IMR-90 (cell line): ENCODE measurements at regions not wholly inside any gene's neighbourhood (a gene's known extent, or its start where the extent isn't known, plus 50 kb on each side); places are given as distances from the start of the nearest gene placed in this dataset.
A peak's percentile ranks its signal among the peaks of the same experiment; 100 is the strongest.

Experiments used
- ATAC-seq: fragments of 200-7000 bp; cut with Tn5 transposase; 2 replicates; pipeline ENCODE4 v1.9.1; 2020; ENCODE audit warnings: low read depth, mild to moderate bottlenecking, moderate library complexity
- BruUV-seq: library from RNA; stranded (reverse); fragments of 400-500 nt; replicated peaks from 2 replicates; lab custom pipeline; 2021; lab: Mats Ljungman, UMichigan
- CTCF ChIA-PET: fragments of 300-600 bp; formaldehyde crosslinking; extraction: SDS; loops from one replicate; lab custom pipeline; 2021; ENCODE audit warnings: antibody characterized with exemption; lab: Yijun Ruan, JAX
- POLR2A ChIA-PET: fragments of 300-600 bp; sonication (Branson Sonifier 250); formaldehyde crosslinking; loops from one replicate; lab custom pipeline; 2022; ENCODE audit warnings: antibody characterized with exemption; ENCODE audit not compliant: unreplicated experiment; lab: Charles Lee
- DNase-seq: peaks from one replicate; pipeline ENCODE4 v3.0.0; 2013
- H2AFZ ChIP-seq: replicated peaks from 2 replicates; pipeline ENCODE3; 2013; ENCODE audit warnings: low read length, mild to moderate bottlenecking; ENCODE audit not compliant: poor library complexity
- H2AK5ac ChIP-seq: 2 replicates; pipeline ENCODE4 v1.6.1; 2013; ENCODE audit warnings: low read depth, low read length, inconsistent platforms
- H2AK9ac ChIP-seq: replicated peaks from 2 replicates; pipeline ENCODE3; 2013; ENCODE audit warnings: mild to moderate bottlenecking, low read depth, low read length, moderate library complexity; ENCODE audit not compliant: poor library complexity
- H2BK120ac ChIP-seq: 2 replicates; pipeline ENCODE4 v1.6.1; 2013; ENCODE audit warnings: low read depth, low read length, inconsistent platforms
- H2BK15ac ChIP-seq: 3 replicates; pipeline ENCODE4 v1.6.1; 2013; ENCODE audit warnings: low read depth, low read length, inconsistent platforms
- H2BK20ac ChIP-seq: 2 replicates; pipeline ENCODE4 v1.6.1; 2013; ENCODE audit warnings: low read depth, mild to moderate bottlenecking, inconsistent platforms, low read length, moderate library complexity
- H2BK5ac ChIP-seq: 2 replicates; pipeline ENCODE4 v1.6.1; 2013; ENCODE audit warnings: mild to moderate bottlenecking, low read depth, low read length, inconsistent platforms; ENCODE audit not compliant: poor library complexity, severe bottlenecking
- H3K14ac ChIP-seq: replicated peaks from 2 replicates; pipeline ENCODE4 v1.6.1; 2013; ENCODE audit warnings: low read depth, low read length, inconsistent platforms
- H3K18ac ChIP-seq: 2 replicates; pipeline ENCODE4 v1.6.1; 2013; ENCODE audit warnings: low read depth, low read length, control low read depth
- H3K23ac ChIP-seq: 2 replicates; pipeline ENCODE4 v1.6.1; 2013; ENCODE audit warnings: low read depth, low read length, inconsistent platforms
- H3K27ac ChIP-seq: 2 replicates; pipeline ENCODE4 v1.5.1; 2013; ENCODE audit warnings: mild to moderate bottlenecking, control low read depth, low read length; ENCODE audit not compliant: insufficient read depth
- H3K27me3 ChIP-seq: 2 replicates; pipeline ENCODE4 v1.6.1; 2013; ENCODE audit warnings: low read length; ENCODE audit not compliant: control insufficient read depth, insufficient read depth
- H3K36me3 ChIP-seq: 2 replicates; pipeline ENCODE4 v1.6.1; 2013; ENCODE audit warnings: low read length, mixed read lengths; ENCODE audit not compliant: control insufficient read depth, insufficient read depth
- H3K4ac ChIP-seq: 2 replicates; pipeline ENCODE4 v1.6.1; 2013; ENCODE audit warnings: low read depth, low read length, inconsistent platforms
- H3K4me1 ChIP-seq: 2 replicates; pipeline ENCODE4 v1.6.1; 2013; ENCODE audit warnings: low read length, mixed read lengths; ENCODE audit not compliant: control insufficient read depth, insufficient read depth
- H3K4me2 ChIP-seq: 2 replicates; pipeline ENCODE4 v1.6.1; 2013; ENCODE audit warnings: low read depth, mild to moderate bottlenecking, control low read depth, low read length, moderate library complexity
- H3K4me3 ChIP-seq: 2 replicates; pipeline ENCODE4 v1.5.1; 2013; ENCODE audit warnings: low read depth, mild to moderate bottlenecking, control low read depth, low read length, moderate library complexity; ENCODE audit not compliant: insufficient read depth
- H3K56ac ChIP-seq: 2 replicates; pipeline ENCODE4 v1.6.1; 2013; ENCODE audit warnings: low read length, inconsistent platforms; ENCODE audit not compliant: insufficient read depth; ENCODE audit errors: extremely low read depth
- H3K79me1 ChIP-seq, 2 experiments: 2 replicates each; pipeline ENCODE4 v1.6.1; 2013; ENCODE audit warnings: low read length in 2 of 2, inconsistent platforms in 1 of 2, low read depth in 1 of 2
- H3K9ac ChIP-seq: 2 replicates; pipeline ENCODE4 v1.6.1; 2013; ENCODE audit warnings: low read depth, low read length, control low read depth
- H3K9me1 ChIP-seq: 2 replicates; pipeline ENCODE4 v1.6.1; 2013; ENCODE audit warnings: low read length, inconsistent platforms; ENCODE audit not compliant: insufficient read depth
- H3K9me3 ChIP-seq: 2 replicates; pipeline ENCODE4 v1.6.1; 2013; ENCODE audit warnings: low read length; ENCODE audit not compliant: control insufficient read depth, insufficient read depth
- H4K20me1 ChIP-seq: 2 replicates; pipeline ENCODE4 v1.6.1; 2013; ENCODE audit warnings: low read length, inconsistent platforms; ENCODE audit not compliant: insufficient read depth
- H4K5ac ChIP-seq: 2 replicates; pipeline ENCODE4 v1.6.1; 2013; ENCODE audit warnings: mild to moderate bottlenecking, low read depth, low read length, control low read depth
- H4K8ac ChIP-seq, 2 experiments: 2 replicates each; pipeline ENCODE4 v1.6.1; 2013; ENCODE audit warnings: low read depth in 2 of 2, low read length in 2 of 2, control low read depth in 1 of 2, inconsistent platforms in 1 of 2
- H4K91ac ChIP-seq: 2 replicates; pipeline ENCODE4 v1.6.1; 2013; ENCODE audit warnings: low read depth, low read length, inconsistent platforms; ENCODE audit not compliant: insufficient read depth
- BHLHE40 ChIP-seq: fragments of 150-350 bp; IDR thresholded peaks from 2 replicates; pipeline ENCODE4 v1.6.1; 2016; ENCODE audit warnings: mild to moderate bottlenecking, low read depth, low read length
- CEBPB ChIP-seq: IDR thresholded peaks from 2 replicates; pipeline ENCODE4 v1.6.1; 2012; ENCODE audit warnings: low read depth, low read length, improper control_type of control experiment
- CHD1 ChIP-seq: IDR thresholded peaks from 2 replicates; pipeline ENCODE4 v1.6.1; 2012; ENCODE audit warnings: low read depth, low read length, improper control_type of control experiment
- FOS ChIP-seq: fragments of 150-350 bp; IDR thresholded peaks from 2 replicates; pipeline ENCODE4 v1.6.1; 2016; ENCODE audit warnings: low read depth, low read length
- MXI1 ChIP-seq: IDR thresholded peaks from 2 replicates; pipeline ENCODE4 v1.6.1; 2012; ENCODE audit warnings: low read depth, mild to moderate bottlenecking, low read length, moderate library complexity, borderline replicate concordance
- POLR2A ChIP-seq: IDR thresholded peaks from 2 replicates; pipeline ENCODE4 v1.6.1; 2012; ENCODE audit warnings: mild to moderate bottlenecking, low read depth, low read length
- RAD21 ChIP-seq: IDR thresholded peaks from 2 replicates; pipeline ENCODE4 v1.6.1; 2012; ENCODE audit warnings: low read length, improper control_type of control experiment
- RCOR1 ChIP-seq: IDR thresholded peaks from 2 replicates; pipeline ENCODE4 v1.6.1; 2012; ENCODE audit warnings: mild to moderate bottlenecking, low read length, improper control_type of control experiment; ENCODE audit not compliant: insufficient replicate concordance
- WGBS, 2 experiments: methylation state at CpG; one replicate each; pipeline versions ENCODE4 v1.1.5 to v1.1.7; 2013; ENCODE audit warnings: missing lambda C conversion rate in 2 of 2; ENCODE audit not compliant: insufficient read length in 1 of 2; ENCODE audit errors: extremely low coverage in 2 of 2; 5-methylcytosine and 5-hydroxymethylcytosine counted together
- dilution Hi-C: fragments of 300-500 bp; cut with HindIII; formaldehyde crosslinking; loops from one replicate; pipeline ENCODE4 v1.14.3; 2018; ENCODE audit warnings: low sequenced_read_pairs; ENCODE audit not compliant: unreplicated experiment
- in situ Hi-C: fragments of 300-500 bp; cut with MboI; formaldehyde crosslinking; loops from 3 replicates; pipeline ENCODE4 v1.14.3; 2019; ENCODE audit warnings: low sequenced_read_pairs, inconsistent platforms, mixed read lengths
- intact Hi-C: fragments of 100-400 bp; cut with micrococcal nuclease; formaldehyde crosslinking; loops from 2 replicates; pipeline ENCODE4 v1.10.0; 2022
- TF ChIP-seq, protein P1 (sequence below): fragments of 150-350 bp; IDR thresholded peaks from 2 replicates; pipeline ENCODE4 v1.6.1; 2017; ENCODE audit warnings: mild to moderate bottlenecking, antibody characterized with exemption, low read length, low read depth

DNA sequence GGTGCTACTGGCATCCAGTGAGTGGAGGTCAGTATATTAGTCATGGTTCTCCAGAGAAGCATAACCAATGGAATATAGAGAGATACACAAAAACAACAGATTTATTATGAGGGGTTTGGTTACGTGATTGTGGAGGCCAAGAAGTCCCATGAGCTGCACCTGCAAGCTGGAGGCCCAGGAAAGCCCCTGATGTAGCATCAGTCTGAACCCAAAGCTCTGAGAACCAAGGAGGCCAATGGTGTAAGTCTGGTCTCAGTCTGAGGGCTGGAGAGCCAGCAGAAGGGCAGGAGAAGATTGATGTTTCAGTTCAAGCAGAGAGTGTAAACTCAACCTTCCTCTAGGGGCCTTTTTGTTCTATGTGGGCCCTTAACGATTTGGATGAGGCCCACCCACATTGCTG, 144.1 kb downstream of the KLF13 start:
- Histone ChIP-seq H4K91ac (peak overlapping the region; percentile 89), H3K9me1 (peaks cover 19% of the 10 kb centered on the region), H2AK9ac (no peak overlapping the region), H3K4me2 (no peak overlapping the region), H3K4me1 (peaks cover 14% of the 10 kb centered on the region), H3K56ac (no peak overlapping the region), H3K36me3 (no peaks in the 10 kb centered on the region), H3K79me1 (no peaks in the 10 kb centered on the region), H4K5ac (no peak overlapping the region; the same call in 1 of the 2 replicates), H3K9ac (no peak overlapping the region), H3K4ac (peak overlapping the region; percentile 82), H3K27ac (no peak overlapping the region), H3K18ac (0 out of 2 replicates have a peak overlapping the region, but pooled peaks have one; percentile 13), H3K14ac (peak overlapping the region; percentile 42), H3K23ac (no peak overlapping the region), H4K20me1 (peaks cover 4% of the 10 kb centered on the region; the same call in 1 of the 2 replicates), H3K27me3 (peaks cover 6% of the 10 kb centered on the region), H2BK120ac (peak overlapping the region; percentile 82), H2BK20ac (peak overlapping the region; percentile 91), H3K9me3 (no peaks in the 10 kb centered on the region), H2BK5ac (no peak overlapping the region), H4K8ac (peak overlapping the region; percentile 43 to 81; a peak in 3 of 4 replicates), H2AFZ (no peak overlapping the region), H2AK5ac (peak overlapping the region; percentile 60), H3K4me3 (no peak overlapping the region), H2BK15ac (peak overlapping the region; percentile 97; the same call in 2 of the 3 replicates)
- no CpG with 5 or more reads among the region's 2 CpGs for WGBS, 2 experiments
- ChIA-PET CTCF (no interaction called here), POLR2A (no interaction called here)
- no TSS peak for BruUV-seq
- dilution Hi-C loops: no loop called here
- TF ChIP-seq CEBPB: no peak
- no peak for TF ChIP-seq MXI1
- no peak for TF ChIP-seq RAD21
- no peak for TF ChIP-seq CHD1
- TF ChIP-seq, protein P1, sequence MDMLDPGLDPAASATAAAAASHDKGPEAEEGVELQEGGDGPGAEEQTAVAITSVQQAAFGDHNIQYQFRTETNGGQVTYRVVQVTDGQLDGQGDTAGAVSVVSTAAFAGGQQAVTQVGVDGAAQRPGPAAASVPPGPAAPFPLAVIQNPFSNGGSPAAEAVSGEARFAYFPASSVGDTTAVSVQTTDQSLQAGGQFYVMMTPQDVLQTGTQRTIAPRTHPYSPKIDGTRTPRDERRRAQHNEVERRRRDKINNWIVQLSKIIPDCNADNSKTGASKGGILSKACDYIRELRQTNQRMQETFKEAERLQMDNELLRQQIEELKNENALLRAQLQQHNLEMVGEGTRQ: no peak
- TF ChIP-seq BHLHE40: no peak
- TF ChIP-seq POLR2A: no peak
- no peak for TF ChIP-seq FOS
- no peak for TF ChIP-seq RCOR1
- in situ Hi-C loops: no loop called here
- DNase-seq (no peak), ATAC-seq (no peak)
- intact Hi-C loops: loop anchor here (5.0 kb wide), 2 partner anchors 103 to 143 kb away; partner anchors contain the start of gene KLF13
